HG03025 (cell line): ENCODE measurements at regions not wholly inside any gene's neighbourhood (a gene's known extent, or its start where the extent isn't known, plus 50 kb on each side); places are given as distances from the start of the nearest gene placed in this dataset.
"Not testable (repeated sequence)": the region's sequence is repeated elsewhere in the genome, so short reads cannot be mapped to it uniquely, and the experiment has no call there.

ENCODE experiments used
- ATAC-seq: cut with Tn5 transposase; IDR thresholded peaks from one replicate; pipeline ENCODE4 v1.9.1; 2021; ENCODE audit warnings: mild to moderate bottlenecking, moderate library complexity; ENCODE audit not compliant: unreplicated experiment, low FRiP score

- no peak for ATAC-seq
Measured at GRCh38 chr3:70658513-70659310, 346.3 kb upstream of the MDFIC2 start.

- ATAC-seq, result no peak
Measured at GRCh38 chr3:70657454-70657853, 345.0 kb upstream of the MDFIC2 start.

GRCh38 chr3:70647823-70648222 is 335.4 kb upstream of the MDFIC2 start:
- ATAC-seq, result no peak

DNA sequence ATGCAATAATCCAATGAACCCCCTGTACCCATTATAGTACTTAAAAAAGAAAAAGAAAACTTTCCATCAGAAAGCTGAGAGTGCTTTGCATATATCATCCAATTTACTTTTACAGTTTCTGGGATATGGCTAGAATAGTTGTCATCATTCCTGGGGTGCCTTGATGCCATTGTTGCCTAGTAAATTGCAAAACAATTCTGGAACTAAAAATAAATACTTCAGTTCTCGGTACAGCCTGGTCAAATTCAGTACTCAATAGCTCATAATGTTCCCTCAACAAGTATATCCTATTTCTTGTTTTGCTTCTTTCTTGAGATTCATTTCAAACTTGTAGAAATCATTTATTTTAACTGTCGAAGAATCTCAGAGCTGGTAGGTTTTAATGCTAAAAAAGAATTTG is 334.7 kb upstream of the MDFIC2 start:
- no peak for ATAC-seq

GRCh38 chr3:70646635-70647034 is 334.2 kb upstream of the MDFIC2 start:
- no peak for ATAC-seq

DNA sequence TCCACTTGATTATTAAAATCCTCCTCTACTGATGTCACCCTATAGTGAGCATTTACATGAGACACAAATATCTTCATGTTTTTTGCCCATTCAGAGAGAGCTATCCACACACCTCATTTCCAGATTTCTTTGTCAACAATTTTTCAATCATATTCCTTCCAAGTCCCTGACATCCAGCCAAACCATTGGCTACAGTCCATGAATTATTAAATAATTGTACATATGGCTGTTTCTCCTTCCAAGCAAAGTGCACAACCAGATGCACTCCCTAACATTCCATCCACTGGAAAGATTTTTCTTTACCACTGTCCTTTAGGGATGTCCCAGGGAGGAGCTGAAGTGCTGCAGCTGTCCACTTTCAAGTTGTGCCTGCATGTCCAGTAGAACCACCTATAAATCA is 328.0 kb upstream of the MDFIC2 start:
- ATAC-seq, result no peak

- no peak for ATAC-seq
Measured at GRCh38 chr3:70635301-70635700, 322.9 kb upstream of the MDFIC2 start.

GRCh38 chr3:70631716-70632307 is 319.4 kb upstream of the MDFIC2 start:
- no peak for ATAC-seq

GRCh38 chr3:70621451-70621850 is 309.0 kb upstream of the MDFIC2 start:
- no peak for ATAC-seq

- ATAC-seq, result no peak
Measured at GRCh38 chr3:70620956-70621355, 308.5 kb upstream of the MDFIC2 start.

GRCh38 chr3:70620367-70620766 is 307.9 kb upstream of the MDFIC2 start:
- ATAC-seq, result no peak

GRCh38 chr3:70618151-70618550 is 305.7 kb upstream of the MDFIC2 start:
- ATAC-seq, result no peak

- not testable (repeated sequence) for ATAC-seq
Measured at GRCh38 chr3:70617349-70617748, 304.9 kb upstream of the MDFIC2 start.

GRCh38 chr3:70615286-70615685 is 302.8 kb upstream of the MDFIC2 start:
- ATAC-seq, result no peak

- ATAC-seq, result no peak
Measured at GRCh38 chr3:70614111-70614510, 301.7 kb upstream of the MDFIC2 start.

- no peak for ATAC-seq
Measured at GRCh38 chr3:70612920-70613319, 300.5 kb upstream of the MDFIC2 start.

GRCh38 chr3:70611667-70612277 is 299.3 kb upstream of the MDFIC2 start:
- not testable (repeated sequence) for ATAC-seq

GRCh38 chr3:70608434-70608833 is 296.0 kb upstream of the MDFIC2 start:
- no peak for ATAC-seq

- no peak for ATAC-seq
Measured at GRCh38 chr3:70607469-70607868, 295.0 kb upstream of the MDFIC2 start.

GRCh38 chr3:70606018-70606417 is 293.6 kb upstream of the MDFIC2 start:
- ATAC-seq, result no peak

GRCh38 chr3:70603103-70603502 is 290.7 kb upstream of the MDFIC2 start:
- no peak for ATAC-seq

DNA sequence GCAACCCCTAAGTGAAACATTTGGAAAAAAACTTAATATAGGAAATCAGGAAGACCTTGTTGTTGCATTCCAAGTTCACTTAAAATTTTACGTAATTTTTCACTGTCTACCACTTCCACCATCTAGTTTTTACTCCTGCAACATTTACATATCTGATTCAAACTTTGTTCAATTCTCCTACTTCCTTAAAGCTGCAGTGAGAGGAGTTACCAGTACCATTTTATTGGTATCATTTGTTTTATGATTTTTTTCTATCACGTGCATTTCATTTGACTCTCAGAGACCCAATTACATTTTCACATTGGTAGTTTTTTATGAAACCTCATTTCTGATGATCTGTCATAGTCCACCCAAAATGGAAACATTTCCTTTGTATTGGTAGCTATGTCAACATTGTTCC is 284.9 kb upstream of the MDFIC2 start:
- no peak for ATAC-seq
